HK-2 (cell line): ENCODE measurements at regions not wholly inside any gene's neighbourhood (a gene's known extent, or its start where the extent isn't known, plus 50 kb on each side); places are given as distances from the start of the nearest gene placed in this dataset.
"Not testable (repeated sequence)": the region's sequence is repeated elsewhere in the genome, so short reads cannot be mapped to it uniquely, and the experiment has no call there.

Source experiments
- DNase-seq: peaks from one replicate; pipeline ENCODE4 v3.0.0-alpha.2; 2018; ENCODE audit not compliant: unreplicated experiment

GRCh38 chr3:164927728-164928127 lies 150.6 kb downstream of the SI start:
- DNase-seq, result no peak

GRCh38 chr3:164918905-164919304 lies 159.4 kb downstream of the SI start:
- DNase-seq, result no peak

GRCh38 chr3:164912916-164913315 lies 165.4 kb downstream of the SI start:
- no peak for DNase-seq

GRCh38 chr3:164903820-164904451 lies 174.4 kb downstream of the SI start:
- DNase-seq, result no peak

- DNase-seq, result no peak
Observed at GRCh38 chr3:164897342-164897741, 181.0 kb downstream of the SI start.

- DNase-seq, result no peak
Observed at GRCh38 chr3:164890061-164890460, 188.2 kb downstream of the SI start.

GRCh38 chr3:164883171-164883570 lies 195.1 kb downstream of the SI start:
- no peak for DNase-seq

GRCh38 chr3:164879201-164879600 lies 199.1 kb downstream of the SI start:
- no peak for DNase-seq

GRCh38 chr3:164864454-164864853 lies 213.8 kb downstream of the SI start:
- DNase-seq, result no peak

- no peak for DNase-seq
Observed at GRCh38 chr3:164852866-164853265, 225.4 kb downstream of the SI start.

- DNase-seq, result no peak
Observed at GRCh38 chr3:164851905-164852304, 226.4 kb downstream of the SI start.

- no peak for DNase-seq
Observed at GRCh38 chr3:164851204-164851603, 227.1 kb downstream of the SI start.

- DNase-seq, result no peak
Observed at GRCh38 chr3:164848923-164849322, 229.4 kb downstream of the SI start.

GRCh38 chr3:164845739-164846138 lies 232.6 kb downstream of the SI start:
- DNase-seq, result no peak

- no peak for DNase-seq
Observed at GRCh38 chr3:164832216-164832615, 246.1 kb downstream of the SI start.

GRCh38 chr3:164818318-164818717 lies 260.0 kb downstream of the SI start:
- no peak for DNase-seq

- no peak for DNase-seq
Observed at GRCh38 chr3:164814106-164814505, 264.2 kb downstream of the SI start.

GRCh38 chr3:164812042-164812441 lies 266.3 kb downstream of the SI start:
- DNase-seq, result no peak

GRCh38 chr3:164806188-164806587 lies 272.1 kb downstream of the SI start:
- DNase-seq, result peak; percentile 5

- no peak for DNase-seq
Observed at GRCh38 chr3:164794099-164794498, 284.2 kb downstream of the SI start.

GRCh38 chr3:164791263-164791662 lies 287.0 kb downstream of the SI start:
- DNase-seq, result no peak

GRCh38 chr3:164784407-164784806 lies 293.9 kb downstream of the SI start:
- not testable (repeated sequence) for DNase-seq

- DNase-seq, result no peak
Observed at GRCh38 chr3:164781755-164782154, 296.5 kb downstream of the SI start.

- DNase-seq, result no peak
Observed at GRCh38 chr3:164779816-164780215, 298.5 kb downstream of the SI start.
